ENCODE measurements at regions not wholly inside any gene's neighbourhood (a gene's known extent, or its start where the extent isn't known, plus 50 kb on each side); places are given as distances from the start of the nearest gene placed in this dataset.

DNA sequence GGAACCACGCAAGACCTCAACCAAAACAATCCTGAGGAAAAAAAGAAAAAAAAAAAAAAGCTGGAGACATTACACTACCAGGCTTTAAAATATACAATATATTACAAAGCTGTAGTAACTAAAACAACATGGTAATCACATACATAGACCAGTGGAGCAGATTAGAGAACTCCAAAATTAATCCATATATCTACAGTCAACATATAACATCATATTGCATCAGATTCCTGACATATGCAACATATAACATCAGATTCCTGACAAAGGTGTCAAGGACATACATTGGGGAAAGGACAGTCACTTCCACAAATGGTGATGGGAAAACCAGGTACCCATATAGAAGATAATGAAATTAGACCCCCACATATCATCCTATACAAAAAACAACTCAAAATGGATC lies 145.8 kb downstream of the BTG1 start:
- TF ChIP-seq, protein P1, sequence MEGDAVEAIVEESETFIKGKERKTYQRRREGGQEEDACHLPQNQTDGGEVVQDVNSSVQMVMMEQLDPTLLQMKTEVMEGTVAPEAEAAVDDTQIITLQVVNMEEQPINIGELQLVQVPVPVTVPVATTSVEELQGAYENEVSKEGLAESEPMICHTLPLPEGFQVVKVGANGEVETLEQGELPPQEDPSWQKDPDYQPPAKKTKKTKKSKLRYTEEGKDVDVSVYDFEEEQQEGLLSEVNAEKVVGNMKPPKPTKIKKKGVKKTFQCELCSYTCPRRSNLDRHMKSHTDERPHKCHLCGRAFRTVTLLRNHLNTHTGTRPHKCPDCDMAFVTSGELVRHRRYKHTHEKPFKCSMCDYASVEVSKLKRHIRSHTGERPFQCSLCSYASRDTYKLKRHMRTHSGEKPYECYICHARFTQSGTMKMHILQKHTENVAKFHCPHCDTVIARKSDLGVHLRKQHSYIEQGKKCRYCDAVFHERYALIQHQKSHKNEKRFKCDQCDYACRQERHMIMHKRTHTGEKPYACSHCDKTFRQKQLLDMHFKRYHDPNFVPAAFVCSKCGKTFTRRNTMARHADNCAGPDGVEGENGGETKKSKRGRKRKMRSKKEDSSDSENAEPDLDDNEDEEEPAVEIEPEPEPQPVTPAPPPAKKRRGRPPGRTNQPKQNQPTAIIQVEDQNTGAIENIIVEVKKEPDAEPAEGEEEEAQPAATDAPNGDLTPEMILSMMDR (IDR thresholded peaks at IDR 0.05; ENCODE audit: control insufficient read depth, extremely low read depth, insufficient read depth): no peak
- no peak overlapping the region for H3K4me3 ChIP-seq (ENCODE audit: low read depth, low read length)
- DNase-seq (ENCODE audit: low read depth): no peak

DNA sequence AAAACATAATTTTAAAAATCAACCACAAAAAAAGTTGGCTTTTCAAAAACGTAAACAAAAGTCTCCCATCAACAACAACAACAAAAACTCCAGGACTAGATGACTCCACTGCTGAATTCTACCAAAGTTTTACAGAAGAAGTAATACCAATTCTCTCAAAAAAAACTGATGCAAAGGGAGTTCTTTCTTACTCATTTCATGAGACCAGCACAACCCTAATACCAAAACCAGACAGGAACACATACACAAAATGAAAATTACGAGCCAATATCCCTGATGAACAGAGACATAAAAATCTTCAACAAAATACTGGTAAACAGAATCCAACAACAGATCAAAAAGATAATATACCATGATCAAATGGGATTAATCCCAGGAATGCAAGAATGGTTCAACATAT lies 147.3 kb downstream of the BTG1 start:
- TF ChIP-seq, protein P1 (IDR thresholded peaks at IDR 0.05; ENCODE audit: control insufficient read depth, extremely low read depth, insufficient read depth): no peak
- H3K4me3 ChIP-seq (ENCODE audit: low read depth, low read length): no peak overlapping the region
- no peak for DNase-seq (ENCODE audit: low read depth)

DNA sequence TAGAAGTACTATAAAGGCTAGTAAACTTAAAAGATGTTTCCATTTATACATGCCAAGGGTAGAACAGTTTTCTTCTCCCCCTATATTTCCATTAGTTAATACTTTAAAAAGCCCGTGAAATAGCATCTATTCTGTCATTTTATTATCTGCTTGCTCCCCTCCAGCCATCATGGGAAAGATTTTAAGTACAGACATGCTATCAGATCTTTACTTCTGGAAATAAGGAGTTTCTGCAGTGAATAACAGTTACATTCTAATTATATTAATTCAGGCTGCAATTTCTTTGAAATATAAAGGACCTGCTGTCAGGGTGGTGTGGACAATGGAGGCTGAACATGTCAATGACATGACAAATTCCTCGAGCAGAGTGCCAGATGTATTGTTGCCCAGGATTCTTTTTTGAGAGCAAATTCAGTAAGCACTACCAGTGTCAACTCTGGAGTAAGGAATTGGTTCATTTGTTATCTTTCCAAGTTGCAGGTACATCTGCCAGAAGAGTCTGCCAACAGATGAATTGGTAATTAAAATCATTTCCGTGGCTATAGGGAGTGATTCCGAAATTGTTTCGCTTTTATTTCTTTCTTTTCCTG lies 151.3 kb downstream of the BTG1 start:
- TF ChIP-seq, protein P1 (IDR thresholded peaks at IDR 0.05; ENCODE audit: control insufficient read depth, extremely low read depth, insufficient read depth): no peak
- no peak for DNase-seq (ENCODE audit: low read depth)
- no peak overlapping the region for H3K4me3 ChIP-seq (ENCODE audit: low read depth, low read length)

DNA sequence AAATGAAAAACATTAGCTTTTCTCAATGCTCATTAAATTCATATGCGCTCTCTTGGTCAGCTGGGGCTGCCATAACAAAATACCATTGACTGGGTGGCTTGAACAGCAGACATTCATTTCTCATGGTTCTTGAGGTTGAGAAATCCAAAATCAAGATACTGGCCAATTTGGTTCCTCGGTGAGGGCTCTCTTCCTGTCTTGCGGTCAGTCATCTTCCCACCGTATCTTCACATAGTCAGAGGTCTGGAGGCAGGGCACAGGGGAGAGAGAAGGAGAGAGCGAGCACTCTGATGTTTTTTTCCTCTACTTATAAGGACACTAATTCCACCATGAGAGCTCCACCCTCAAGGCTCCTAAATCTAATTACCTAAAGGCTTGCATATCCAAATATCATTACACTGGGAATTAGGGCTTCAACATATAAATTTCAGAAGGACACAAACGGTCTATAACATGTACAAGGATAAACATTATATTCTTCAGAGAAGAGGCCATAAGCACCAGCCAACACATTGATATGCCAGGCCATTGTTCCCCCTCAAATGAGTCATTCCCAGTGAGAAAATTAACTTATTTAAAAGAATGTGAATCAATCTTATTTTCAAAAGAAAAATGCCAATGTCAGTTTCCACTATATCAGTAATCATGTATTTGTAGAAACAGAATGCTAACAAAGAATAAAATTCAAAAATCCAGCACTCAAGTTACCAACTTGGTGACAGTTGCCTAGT lies 152.2 kb downstream of the BTG1 start:
- no peak overlapping the region for H3K4me3 ChIP-seq (ENCODE audit: low read depth, low read length)
- TF ChIP-seq, protein P1 (IDR thresholded peaks at IDR 0.05; ENCODE audit: control insufficient read depth, extremely low read depth, insufficient read depth): no peak
- no peak for DNase-seq (ENCODE audit: low read depth)

DNA sequence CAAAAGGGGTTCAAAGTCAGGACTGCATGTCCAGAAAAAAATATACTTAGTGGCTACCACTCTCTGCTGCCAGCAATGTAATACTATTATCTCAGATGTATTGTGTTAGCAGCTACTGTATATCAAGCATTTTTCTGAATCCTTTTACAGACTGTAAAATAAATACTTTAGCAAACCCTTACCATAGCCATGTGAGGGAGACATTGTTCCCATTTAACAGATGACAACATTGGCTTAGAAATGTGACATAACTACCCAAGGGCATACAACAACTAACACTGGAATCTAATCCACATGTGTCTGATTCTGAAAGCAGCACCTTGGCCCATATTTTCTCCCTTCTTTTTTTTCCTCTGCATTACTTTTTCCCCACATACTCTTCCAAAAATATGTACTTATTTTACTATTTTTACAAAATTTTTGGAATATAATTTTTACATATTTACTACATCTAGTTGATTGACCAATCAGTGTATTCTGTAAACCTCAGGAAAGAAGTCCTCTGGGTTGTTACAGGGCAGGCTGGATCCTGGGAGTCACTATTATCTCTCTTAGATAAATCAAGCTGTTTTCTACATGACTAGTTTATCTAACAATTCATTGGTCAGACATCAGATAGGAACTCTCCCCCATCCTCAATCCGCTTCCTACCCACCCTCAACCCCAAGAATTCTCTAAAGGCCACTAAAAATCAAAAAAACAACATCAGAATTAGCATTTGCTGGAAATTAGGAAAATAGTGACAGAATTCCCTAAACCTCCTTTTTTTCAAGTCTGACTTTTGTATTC lies 154.1 kb downstream of the BTG1 start:
- TF ChIP-seq, protein P1 (IDR thresholded peaks at IDR 0.05; ENCODE audit: control insufficient read depth, extremely low read depth, insufficient read depth): 0 out of 2 replicates have a peak, but pooled peaks have one; percentile 14
- DNase-seq (ENCODE audit: low read depth): peak; percentile 30

DNA sequence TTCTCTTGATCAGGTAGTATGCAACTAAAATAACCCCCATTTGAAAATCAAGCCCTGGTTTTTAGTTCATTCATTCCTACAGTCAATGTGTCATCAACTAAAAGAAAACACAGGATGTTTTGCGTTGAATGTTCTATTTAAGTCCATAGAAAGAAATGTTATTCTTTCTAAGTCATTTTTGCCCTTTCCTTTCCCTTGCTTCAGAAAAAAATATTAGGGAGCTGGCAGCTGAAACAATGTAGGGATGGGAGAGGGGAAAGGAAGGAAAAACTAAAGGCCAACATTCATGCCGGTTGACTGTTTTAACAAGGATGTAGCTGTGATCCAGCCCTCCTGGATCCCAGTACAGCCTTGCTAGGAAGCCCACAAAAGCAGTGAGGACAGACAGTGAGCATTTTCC lies 155.1 kb downstream of the BTG1 start:
- no peak for DNase-seq (ENCODE audit: low read depth)
- no peak overlapping the region for H3K4me3 ChIP-seq (ENCODE audit: low read depth, low read length)
- TF ChIP-seq, protein P1 (IDR thresholded peaks at IDR 0.05; ENCODE audit: control insufficient read depth, extremely low read depth, insufficient read depth): no peak

More for the DNA sequence above, 154.1 kb downstream of the BTG1 start:
- no peak overlapping the region for H3K4me3 ChIP-seq (ENCODE audit: low read depth, low read length)
